HFFc6 (cell line): ENCODE measurements at regions not wholly inside any gene's neighbourhood (a gene's known extent, or its start where the extent isn't known, plus 50 kb on each side); places are given as distances from the start of the nearest gene placed in this dataset.

Experiments used
- DNase-seq: peaks from one replicate; pipeline ENCODE4 v3.0.0-alpha.2; 2018
- H3K27ac Mint-ChIP-seq: 2 replicates; pipeline ENCODE4 v1.8.0; 2020; ENCODE audit warnings: mild to moderate bottlenecking, mixed read lengths
- H3K27me3 Mint-ChIP-seq: 2 replicates; pipeline ENCODE4 v1.8.0; 2021; ENCODE audit warnings: mild to moderate bottlenecking, moderate library complexity, mixed read lengths; ENCODE audit not compliant: insufficient read depth
- H3K36me3 Mint-ChIP-seq: 2 replicates; pipeline ENCODE4 v1.8.0; 2021; ENCODE audit warnings: low read depth, mixed read lengths
- H3K4me1 Mint-ChIP-seq: 2 replicates; pipeline ENCODE4 v1.8.0; 2020; ENCODE audit warnings: low read depth, mixed read lengths
- H3K4me3 Mint-ChIP-seq: 2 replicates; pipeline ENCODE4 v1.8.0; 2020; ENCODE audit warnings: mild to moderate bottlenecking, moderate library complexity, mixed read lengths
- H3K9me3 Mint-ChIP-seq: 2 replicates; pipeline ENCODE4 v1.8.0; 2020; ENCODE audit warnings: mild to moderate bottlenecking, mixed read lengths
- CTCF ChIP-seq: fragments of 200-600 bp; sonication (generic); IDR thresholded peaks from 2 replicates; pipeline ENCODE4 v1.5.0; 2021; ENCODE audit warnings: antibody characterized with exemption, mild to moderate bottlenecking

- Mint-ChIP-seq H3K27ac (no peak overlapping the region), H3K27me3 (peaks cover 2% of the 10 kb centered on the region), H3K36me3 (no peaks in the 10 kb centered on the region), H3K4me1 (peaks cover 21% of the 10 kb centered on the region), H3K4me3 (no peak overlapping the region), H3K9me3 (no peaks in the 10 kb centered on the region)
- DNase-seq, result no peak
- TF ChIP-seq CTCF, result no peak
Observed at GRCh38 chr21:34199121-34199910, 125.9 kb downstream of the MRPS6 start.

GRCh38 chr21:34200288-34200905, 127.0 kb downstream of the MRPS6 start:
- Mint-ChIP-seq H3K4me3 (no peak overlapping the region), H3K27ac (no peak overlapping the region)

GRCh38 chr21:34201001-34201400, 127.6 kb downstream of the MRPS6 start:
- H3K36me3 Mint-ChIP-seq, result no peaks in the 10 kb centered on the region
- no peaks in the 10 kb centered on the region for H3K9me3 Mint-ChIP-seq
- H3K27me3 Mint-ChIP-seq, result peaks cover 2% of the 10 kb centered on the region
- DNase-seq, result no peak
- peaks cover 25% of the 10 kb centered on the region for H3K4me1 Mint-ChIP-seq
- no peak for TF ChIP-seq CTCF
- peak overlapping the region; percentile 86; the same call in 1 of the 2 replicates for H3K4me3 Mint-ChIP-seq
- H3K27ac Mint-ChIP-seq, result no peak overlapping the region

More at GRCh38 chr21:34200288-34200905, 127.0 kb downstream of the MRPS6 start:
- Mint-ChIP-seq H3K27me3 (peaks cover 2% of the 10 kb centered on the region), H3K9me3 (no peaks in the 10 kb centered on the region), H3K36me3 (no peaks in the 10 kb centered on the region), H3K4me1 (peaks cover 21% of the 10 kb centered on the region)
- DNase-seq, result no peak
- TF ChIP-seq CTCF, result no peak

- Mint-ChIP-seq H3K4me3 (peak overlapping the region; percentile 86), H3K27ac (no peak overlapping the region), H3K27me3 (peaks cover 2% of the 10 kb centered on the region), H3K36me3 (no peaks in the 10 kb centered on the region), H3K9me3 (no peaks in the 10 kb centered on the region), H3K4me1 (peaks cover 30% of the 10 kb centered on the region)
- no peak for DNase-seq
- TF ChIP-seq CTCF, result no peak
Observed at GRCh38 chr21:34201481-34201858, 128.1 kb downstream of the MRPS6 start.

- Mint-ChIP-seq H3K27me3 (peaks cover 2% of the 10 kb centered on the region), H3K4me1 (peaks cover 33% of the 10 kb centered on the region), H3K27ac (no peak overlapping the region), H3K36me3 (no peaks in the 10 kb centered on the region), H3K4me3 (peak overlapping the region; percentile 86), H3K9me3 (no peaks in the 10 kb centered on the region)
- no peak for DNase-seq
- TF ChIP-seq CTCF, result no peak
Observed at GRCh38 chr21:34202553-34203372, 129.4 kb downstream of the MRPS6 start.
